Osteoblast (primary cell): ENCODE measurements at regions not wholly inside any gene's neighbourhood (a gene's known extent, or its start where the extent isn't known, plus 50 kb on each side); places are given as distances from the start of the nearest gene placed in this dataset.

ENCODE experiments used
- DNase-seq: peaks from one replicate; pipeline ENCODE4 v3.0.0; 2011; ENCODE audit warnings: low spot score, mixed read lengths; ENCODE audit not compliant: insufficient read length; ENCODE audit errors: missing footprints
- H2AFZ ChIP-seq: 2 replicates; pipeline ENCODE4 v1.6.0; 2011; ENCODE audit warnings: mild to moderate bottlenecking, low read length
- H3K27ac ChIP-seq: 2 replicates; pipeline ENCODE4 v1.5.1; 2011; ENCODE audit warnings: mild to moderate bottlenecking, low read depth, low read length, moderate library complexity
- H3K27me3 ChIP-seq: 2 replicates; pipeline ENCODE4 v1.6.0; 2012; ENCODE audit warnings: mild to moderate bottlenecking, control low read depth, inconsistent platforms, low read length, moderate library complexity; ENCODE audit not compliant: insufficient read depth
- H3K36me3 ChIP-seq: 2 replicates; pipeline ENCODE4 v1.5.1; 2011; ENCODE audit warnings: mild to moderate bottlenecking, low read length, control low read depth, moderate library complexity; ENCODE audit not compliant: insufficient read depth
- H3K4me1 ChIP-seq: 2 replicates; pipeline ENCODE4 v1.5.1; 2011; ENCODE audit warnings: mild to moderate bottlenecking, low read length, control low read depth, moderate library complexity; ENCODE audit not compliant: insufficient read depth
- H3K4me2 ChIP-seq: 2 replicates; pipeline ENCODE4 v1.6.0; 2011; ENCODE audit warnings: mild to moderate bottlenecking, low read length; ENCODE audit not compliant: insufficient read depth
- H3K4me3 ChIP-seq: fragments of 200-600 bp; sonication (generic); 3 replicates; pipeline ENCODE4 v1.5.1; 2012; ENCODE audit warnings: mild to moderate bottlenecking, low read length, inconsistent platforms; ENCODE audit not compliant: insufficient read depth
- H3K79me2 ChIP-seq: 2 replicates; pipeline ENCODE4 v1.6.0; 2012; ENCODE audit warnings: mild to moderate bottlenecking, low read length, control low read depth, inconsistent platforms; ENCODE audit not compliant: insufficient read depth
- H3K9me3 ChIP-seq: 2 replicates; pipeline ENCODE4 v1.5.1; 2011; ENCODE audit warnings: low read depth, low read length, control low read depth
- H4K20me1 ChIP-seq: 2 replicates; pipeline ENCODE4 v1.6.0; 2012; ENCODE audit warnings: mild to moderate bottlenecking, low read length, control low read depth; ENCODE audit not compliant: insufficient read depth
- CTCF ChIP-seq: IDR thresholded peaks from 2 replicates; pipeline ENCODE4 v1.5.1; 2011; ENCODE audit warnings: mild to moderate bottlenecking, low read depth, low read length, moderate library complexity; ENCODE audit errors: extremely low read depth

DNA sequence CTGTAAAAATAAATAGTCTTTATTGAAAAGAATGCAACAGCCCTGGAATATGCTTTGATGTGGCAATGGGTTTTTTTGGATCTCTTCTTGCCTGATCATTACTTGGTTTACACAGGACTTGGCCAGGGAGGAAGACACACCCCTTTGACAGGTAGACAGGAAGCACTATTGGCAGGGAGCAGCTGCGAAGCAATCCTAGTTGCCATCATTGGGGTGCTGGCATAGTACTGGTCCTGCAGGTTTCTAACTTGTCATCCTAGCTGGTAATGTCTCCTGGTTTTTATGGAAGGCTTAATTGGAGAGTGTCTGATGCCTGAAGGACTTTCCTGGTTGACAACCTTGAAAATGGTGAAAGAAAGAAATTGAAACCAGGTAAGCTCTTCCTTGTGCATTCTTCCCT, 71.2 kb upstream of the CCN6 start:
- no peaks in the 10 kb centered on the region for H3K79me2 ChIP-seq
- no peak overlapping the region for H3K27ac ChIP-seq
- H3K36me3 ChIP-seq: no peaks in the 10 kb centered on the region
- TF ChIP-seq CTCF: no peak
- no peak for DNase-seq
- H4K20me1 ChIP-seq: no peaks in the 10 kb centered on the region
- H3K27me3 ChIP-seq: no peaks in the 10 kb centered on the region
- H3K9me3 ChIP-seq: no peaks in the 10 kb centered on the region
- H3K4me2 ChIP-seq: no peak overlapping the region
- H3K4me1 ChIP-seq: peaks cover 25% of the 10 kb centered on the region
- H3K4me3 ChIP-seq: no peak overlapping the region
- no peak overlapping the region for H2AFZ ChIP-seq

- DNase-seq: no peak
- Histone ChIP-seq H3K36me3 (no peaks in the 10 kb centered on the region), H3K9me3 (no peaks in the 10 kb centered on the region), H4K20me1 (no peaks in the 10 kb centered on the region), H3K27me3 (no peaks in the 10 kb centered on the region), H3K27ac (no peak overlapping the region), H3K4me3 (no peak overlapping the region), H3K4me2 (no peak overlapping the region), H2AFZ (no peak overlapping the region), H3K4me1 (peaks cover 25% of the 10 kb centered on the region), H3K79me2 (no peaks in the 10 kb centered on the region)
- TF ChIP-seq CTCF: no peak
Measured at GRCh38 chr6:111983193-111983592, 70.7 kb upstream of the CCN6 start.

- Histone ChIP-seq H3K79me2 (no peaks in the 10 kb centered on the region), H3K9me3 (no peaks in the 10 kb centered on the region), H3K27me3 (no peaks in the 10 kb centered on the region), H2AFZ (no peak overlapping the region), H3K36me3 (no peaks in the 10 kb centered on the region), H4K20me1 (no peaks in the 10 kb centered on the region), H3K27ac (peak overlapping the region; percentile 89), H3K4me3 (no peak overlapping the region), H3K4me1 (peaks cover 25% of the 10 kb centered on the region), H3K4me2 (no peak overlapping the region)
- no peak for TF ChIP-seq CTCF
- no peak for DNase-seq
Measured at GRCh38 chr6:111984081-111984480, 69.8 kb upstream of the CCN6 start.

GRCh38 chr6:111984516-111985201, 69.2 kb upstream of the CCN6 start:
- no peaks in the 10 kb centered on the region for H3K79me2 ChIP-seq
- H3K36me3 ChIP-seq: no peaks in the 10 kb centered on the region
- H3K27me3 ChIP-seq: no peaks in the 10 kb centered on the region
- H3K4me1 ChIP-seq: peaks cover 25% of the 10 kb centered on the region
- no peak for DNase-seq
- H3K4me2 ChIP-seq: no peak overlapping the region
- no peaks in the 10 kb centered on the region for H4K20me1 ChIP-seq
- peak overlapping the region; percentile 89 for H3K27ac ChIP-seq
- peak overlapping the region; percentile 35 for H2AFZ ChIP-seq
- no peak for TF ChIP-seq CTCF
- no peaks in the 10 kb centered on the region for H3K9me3 ChIP-seq
- no peak overlapping the region for H3K4me3 ChIP-seq
